ENCODE measurements at regions not wholly inside any gene's neighbourhood (a gene's known extent, or its start where the extent isn't known, plus 50 kb on each side); places are given as distances from the start of the nearest gene placed in this dataset.

GRCh38 chr12:61302282-61302681 is 957.9 kb upstream of the USP15 start:
- no peak for DNase-seq (ENCODE audit: low read depth)
- H3K4me3 ChIP-seq (ENCODE audit: low read depth, low read length), result no peak overlapping the region
- no peak for TF ChIP-seq CTCF (IDR thresholded peaks at IDR 0.05; ENCODE audit: insufficient read depth, low read depth, low read length)

- no peak for TF ChIP-seq CTCF (IDR thresholded peaks at IDR 0.05; ENCODE audit: insufficient read depth, low read depth, low read length)
- no peak for DNase-seq (ENCODE audit: low read depth)
- no peak overlapping the region for H3K4me3 ChIP-seq (ENCODE audit: low read depth, low read length)
These were observed 952.0 kb upstream of the USP15 start for GRCh38 chr12:61308220-61308619.

GRCh38 chr12:61311413-61311812 is 948.8 kb upstream of the USP15 start:
- TF ChIP-seq CTCF (IDR thresholded peaks at IDR 0.05; ENCODE audit: insufficient read depth, low read depth, low read length), result no peak
- no peak overlapping the region for H3K4me3 ChIP-seq (ENCODE audit: low read depth, low read length)
- no peak for DNase-seq (ENCODE audit: low read depth)

GRCh38 chr12:61348871-61349270 is 911.3 kb upstream of the USP15 start:
- no peak overlapping the region for H3K4me3 ChIP-seq (ENCODE audit: low read depth, low read length)
- TF ChIP-seq CTCF (IDR thresholded peaks at IDR 0.05; ENCODE audit: insufficient read depth, low read depth, low read length), result no peak
- DNase-seq (ENCODE audit: low read depth), result no peak

- H3K4me3 ChIP-seq (ENCODE audit: low read depth, low read length), result no peak overlapping the region
- no peak for TF ChIP-seq CTCF (IDR thresholded peaks at IDR 0.05; ENCODE audit: insufficient read depth, low read depth, low read length)
- no peak for DNase-seq (ENCODE audit: low read depth)
These were observed 905.1 kb upstream of the USP15 start for GRCh38 chr12:61355105-61355504.

GRCh38 chr12:61356485-61356884 is 903.7 kb upstream of the USP15 start:
- no peak for TF ChIP-seq CTCF (IDR thresholded peaks at IDR 0.05; ENCODE audit: insufficient read depth, low read depth, low read length)
- no peak overlapping the region for H3K4me3 ChIP-seq (ENCODE audit: low read depth, low read length)
- no peak for DNase-seq (ENCODE audit: low read depth)

GRCh38 chr12:61357496-61357895 is 902.7 kb upstream of the USP15 start:
- no peak for DNase-seq (ENCODE audit: low read depth)
- TF ChIP-seq CTCF (IDR thresholded peaks at IDR 0.05; ENCODE audit: insufficient read depth, low read depth, low read length), result no peak
- H3K4me3 ChIP-seq (ENCODE audit: low read depth, low read length), result no peak overlapping the region
